ENCODE measurements at regions not wholly inside any gene's neighbourhood (a gene's known extent, or its start where the extent isn't known, plus 50 kb on each side); places are given as distances from the start of the nearest gene placed in this dataset.
"Not testable (repeated sequence)": the region's sequence is repeated elsewhere in the genome, so short reads cannot be mapped to it uniquely, and the experiment has no call there.

GRCh38 chr13:61247149-61247936 lies 168.3 kb downstream of the PCDH20 start:
- in situ Hi-C loops (cut with MboI; ENCODE audit: low pct_unique_long_range_greater_than_20kb, low sequenced_read_pairs), result no loop called here
- no peak for DNase-seq

- in situ Hi-C loops (cut with MboI; ENCODE audit: low pct_unique_long_range_greater_than_20kb, low sequenced_read_pairs), result no loop called here
- DNase-seq, result no peak
Measured at GRCh38 chr13:61246351-61246750, 169.3 kb downstream of the PCDH20 start.

DNA sequence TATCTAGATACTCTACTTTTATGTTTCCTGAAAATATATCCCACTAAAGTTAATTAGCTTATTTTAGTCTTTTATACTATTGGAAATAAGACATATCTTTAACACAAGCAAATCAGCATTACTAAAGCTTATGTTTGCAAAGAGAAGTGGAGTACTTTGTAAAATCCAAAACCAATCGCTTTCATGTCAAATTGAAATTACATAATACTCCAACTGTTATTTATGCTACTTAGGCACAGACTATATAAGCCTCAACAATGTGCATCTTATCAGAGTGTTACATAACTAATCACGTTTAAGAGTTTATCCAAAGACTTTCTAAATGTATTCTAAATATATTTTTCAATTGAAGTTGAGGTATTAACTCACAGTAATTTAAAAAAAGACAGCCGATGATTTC lies 200.0 kb downstream of the PCDH20 start:
- no peak for DNase-seq
- in situ Hi-C loops (cut with MboI; ENCODE audit: low pct_unique_long_range_greater_than_20kb, low sequenced_read_pairs), result no loop called here

DNA sequence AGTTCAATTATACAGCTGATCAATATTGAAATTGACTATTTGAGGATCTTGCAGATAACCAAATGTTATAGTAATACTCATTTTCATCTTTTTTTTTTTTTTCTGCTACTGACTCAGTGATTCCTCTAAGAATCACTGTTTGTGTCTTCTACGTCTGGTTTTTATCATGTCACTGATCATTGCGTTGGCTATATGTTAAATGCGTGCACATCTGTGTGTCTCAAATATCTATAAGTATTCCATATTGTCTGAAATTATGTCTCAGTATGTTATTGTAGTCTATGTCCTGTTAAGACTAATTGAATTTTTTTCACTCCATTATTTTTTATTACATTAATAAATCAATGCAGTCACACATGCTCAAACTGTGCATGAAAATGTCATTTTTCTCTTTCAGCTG lies 200.5 kb downstream of the PCDH20 start:
- in situ Hi-C loops (cut with MboI; ENCODE audit: low pct_unique_long_range_greater_than_20kb, low sequenced_read_pairs), result no loop called here
- DNase-seq, result no peak

- in situ Hi-C loops (cut with MboI; ENCODE audit: low pct_unique_long_range_greater_than_20kb, low sequenced_read_pairs), result no loop called here
- DNase-seq, result no peak
Measured at GRCh38 chr13:61214551-61214950, 201.1 kb downstream of the PCDH20 start.

- DNase-seq; in situ Hi-C loops (cut with MboI; ENCODE audit: low pct_unique_long_range_greater_than_20kb, low sequenced_read_pairs): not testable (repeated sequence)
Measured at GRCh38 chr13:61205898-61206297, 209.8 kb downstream of the PCDH20 start.

GRCh38 chr13:61204025-61204424 lies 211.6 kb downstream of the PCDH20 start:
- in situ Hi-C loops (cut with MboI; ENCODE audit: low pct_unique_long_range_greater_than_20kb, low sequenced_read_pairs), result no loop called here
- DNase-seq, result no peak

DNA sequence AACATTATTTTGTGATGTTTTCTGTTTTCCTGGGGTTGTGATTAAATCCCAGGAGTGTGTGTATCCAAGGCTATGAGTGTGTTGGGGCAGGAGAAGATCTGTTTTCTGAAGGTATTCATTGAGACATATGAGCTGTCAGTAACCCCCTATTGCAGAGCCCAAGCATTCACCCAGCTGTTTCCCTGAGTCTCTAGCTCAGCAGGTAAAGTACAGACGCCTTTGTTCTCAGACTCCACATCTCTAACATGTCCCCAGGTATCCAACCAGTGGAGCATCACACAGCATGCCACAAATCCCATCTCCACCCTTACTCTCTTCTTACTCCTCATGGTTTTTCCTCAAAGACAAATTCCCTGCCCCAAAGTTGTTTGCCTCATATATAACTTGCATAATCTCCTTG lies 213.6 kb downstream of the PCDH20 start:
- no peak for DNase-seq
- in situ Hi-C loops (cut with MboI; ENCODE audit: low pct_unique_long_range_greater_than_20kb, low sequenced_read_pairs), result no loop called here

- in situ Hi-C loops (cut with MboI; ENCODE audit: low pct_unique_long_range_greater_than_20kb, low sequenced_read_pairs), result no loop called here
- no peak for DNase-seq
Measured at GRCh38 chr13:61192826-61193225, 222.8 kb downstream of the PCDH20 start.

DNA sequence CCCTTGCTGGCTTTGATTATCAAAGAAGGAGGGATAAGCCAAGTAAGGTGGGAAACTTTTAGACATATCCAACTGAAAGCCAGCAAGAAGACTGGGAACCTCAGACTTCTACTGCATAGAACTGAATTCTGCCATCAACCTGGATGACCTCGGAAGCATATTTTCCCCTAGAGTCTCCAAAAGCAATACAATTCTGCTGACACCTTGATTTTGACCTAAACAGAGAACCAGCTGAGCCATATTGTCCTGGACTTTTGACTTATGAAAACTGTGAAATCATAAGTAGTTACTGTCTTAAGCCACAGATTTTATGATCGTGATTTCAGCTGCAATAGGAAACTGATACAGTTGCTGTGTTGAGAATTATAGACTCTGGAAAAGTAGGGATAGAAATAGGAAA lies 227.6 kb downstream of the PCDH20 start:
- in situ Hi-C loops (cut with MboI; ENCODE audit: low pct_unique_long_range_greater_than_20kb, low sequenced_read_pairs), result no loop called here
- no peak for DNase-seq

GRCh38 chr13:61187471-61187870 lies 228.2 kb downstream of the PCDH20 start:
- in situ Hi-C loops (cut with MboI; ENCODE audit: low pct_unique_long_range_greater_than_20kb, low sequenced_read_pairs), result no loop called here
- DNase-seq, result no peak

- DNase-seq, result no peak
- in situ Hi-C loops (cut with MboI; ENCODE audit: low pct_unique_long_range_greater_than_20kb, low sequenced_read_pairs), result no loop called here
Measured at GRCh38 chr13:61183670-61184069, 232.0 kb downstream of the PCDH20 start.

DNA sequence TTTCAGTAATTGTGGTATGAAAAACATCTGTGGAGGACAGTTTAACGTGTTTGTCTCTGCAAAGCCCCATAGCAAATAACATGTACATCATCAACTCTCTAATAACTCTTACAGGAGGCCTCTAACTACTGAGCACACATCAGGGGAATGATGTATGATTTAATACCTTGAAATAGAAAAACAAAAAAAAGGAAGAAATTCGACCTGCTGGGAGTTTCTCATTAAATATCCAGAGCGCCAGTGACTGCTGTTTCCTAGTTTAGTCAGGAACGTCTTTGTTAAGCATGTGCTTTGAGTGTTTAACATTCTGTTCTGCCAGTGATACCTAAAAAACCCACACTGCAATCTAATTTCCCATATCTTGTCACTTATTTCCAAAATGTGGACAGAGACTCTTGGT lies 235.4 kb downstream of the PCDH20 start:
- DNase-seq, result no peak
- in situ Hi-C loops (cut with MboI; ENCODE audit: low pct_unique_long_range_greater_than_20kb, low sequenced_read_pairs), result no loop called here

GRCh38 chr13:61179741-61180140 lies 235.9 kb downstream of the PCDH20 start:
- in situ Hi-C loops (cut with MboI; ENCODE audit: low pct_unique_long_range_greater_than_20kb, low sequenced_read_pairs), result no loop called here
- DNase-seq, result no peak

DNA sequence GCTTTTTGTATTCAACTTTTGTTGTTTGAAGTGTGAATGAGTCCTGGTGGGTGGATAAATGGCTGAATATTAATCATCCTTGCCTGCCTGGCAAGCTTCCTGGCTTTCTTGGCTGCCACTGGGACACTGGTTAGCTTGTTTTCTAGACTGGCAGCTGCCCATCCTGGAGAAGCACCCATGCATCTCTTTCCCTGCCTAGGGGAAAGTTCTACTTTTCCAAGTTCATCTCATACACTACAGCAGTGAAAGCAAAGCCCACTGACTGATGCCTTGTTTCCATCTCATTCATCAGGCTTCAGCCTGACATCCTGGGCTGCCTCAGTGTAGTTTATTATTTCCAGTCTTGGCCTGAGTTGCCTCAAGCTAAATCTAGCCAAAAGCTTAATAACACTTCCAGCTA lies 244.8 kb downstream of the PCDH20 start:
- in situ Hi-C loops (cut with MboI; ENCODE audit: low pct_unique_long_range_greater_than_20kb, low sequenced_read_pairs), result no loop called here
- DNase-seq, result no peak

DNA sequence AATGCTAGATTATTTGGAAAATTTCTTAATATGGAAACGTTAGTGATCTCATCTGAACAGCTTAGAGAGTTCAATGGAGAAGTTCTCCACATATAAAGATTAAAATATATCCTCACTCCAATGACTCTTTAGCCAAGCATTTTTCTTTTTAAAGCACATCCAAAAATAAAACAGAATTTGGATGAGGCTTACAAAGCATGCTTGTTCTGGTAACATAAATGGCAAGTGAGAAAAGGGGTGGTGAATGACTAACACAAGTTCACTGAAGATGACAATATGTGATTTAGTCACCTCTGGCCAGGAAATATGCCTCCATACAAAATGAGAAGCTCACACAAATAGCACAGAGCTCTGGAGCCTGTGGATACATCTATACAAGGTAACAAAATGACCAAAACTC lies 253.0 kb downstream of the PCDH20 start:
- in situ Hi-C loops (cut with MboI; ENCODE audit: low pct_unique_long_range_greater_than_20kb, low sequenced_read_pairs), result no loop called here
- DNase-seq, result no peak

DNA sequence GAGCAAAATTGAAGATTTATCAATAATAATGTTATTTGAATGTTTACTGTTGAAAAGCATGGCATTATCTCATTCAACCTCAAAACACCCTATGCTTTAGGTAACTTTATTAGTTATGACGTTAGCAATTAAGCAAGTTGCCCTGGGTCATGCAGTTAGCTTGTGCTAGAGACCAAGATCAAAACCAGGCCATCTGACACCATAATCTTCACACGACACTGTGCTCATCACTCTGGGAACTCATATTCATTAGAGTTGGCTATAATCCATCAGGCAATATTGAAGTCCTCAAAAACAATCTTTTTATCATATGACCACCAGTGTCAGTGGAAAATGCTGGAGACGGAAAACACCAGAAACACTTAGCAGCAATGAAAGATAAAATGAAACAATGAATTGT lies 253.5 kb downstream of the PCDH20 start:
- in situ Hi-C loops (cut with MboI; ENCODE audit: low pct_unique_long_range_greater_than_20kb, low sequenced_read_pairs), result no loop called here
- no peak for DNase-seq

- peak; percentile 9 for DNase-seq
- in situ Hi-C loops (cut with MboI; ENCODE audit: low pct_unique_long_range_greater_than_20kb, low sequenced_read_pairs), result no loop called here
Measured at GRCh38 chr13:61156753-61157152, 258.9 kb downstream of the PCDH20 start.

DNA sequence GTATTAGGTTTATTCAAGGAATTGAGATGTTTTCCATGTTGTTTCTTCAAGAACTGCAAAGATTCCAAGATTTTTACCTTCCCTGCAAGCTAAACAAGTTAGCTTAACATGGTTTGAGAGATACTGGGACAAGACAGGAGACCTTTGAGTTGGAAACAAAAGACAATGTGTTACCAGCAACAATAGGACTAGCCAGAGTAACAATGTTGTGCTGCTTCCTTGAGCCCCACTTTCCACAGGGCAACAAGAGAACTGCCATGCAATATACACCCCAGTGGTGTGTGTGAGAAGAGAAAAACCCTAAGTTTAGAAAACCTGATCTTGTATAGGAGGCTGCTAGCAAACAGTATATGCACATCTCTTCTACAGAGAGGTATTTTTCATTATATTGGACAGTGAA lies 264.6 kb downstream of the PCDH20 start:
- in situ Hi-C loops (cut with MboI; ENCODE audit: low pct_unique_long_range_greater_than_20kb, low sequenced_read_pairs), result no loop called here
- no peak for DNase-seq

DNA sequence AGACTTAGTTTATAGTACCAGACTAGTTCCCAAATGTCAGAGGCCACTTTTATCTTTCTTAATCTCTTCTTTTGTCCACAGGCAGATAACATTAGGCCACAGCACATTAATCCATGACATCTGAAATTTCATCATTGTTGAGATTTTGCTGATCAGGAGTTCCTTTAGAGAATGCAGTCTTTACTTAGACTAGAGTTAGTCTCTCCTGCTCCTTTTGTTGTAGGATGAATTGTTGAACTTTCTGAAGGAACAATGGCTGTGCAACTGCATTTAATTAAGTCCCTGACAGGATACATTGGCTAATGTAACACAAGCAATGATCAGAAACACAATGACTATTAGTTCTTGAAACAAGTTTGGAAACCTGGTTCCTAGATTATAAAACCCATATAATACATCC lies 266.3 kb downstream of the PCDH20 start:
- DNase-seq, result no peak
- in situ Hi-C loops (cut with MboI; ENCODE audit: low pct_unique_long_range_greater_than_20kb, low sequenced_read_pairs), result no loop called here

- DNase-seq, result no peak
- in situ Hi-C loops (cut with MboI; ENCODE audit: low pct_unique_long_range_greater_than_20kb, low sequenced_read_pairs), result no loop called here
Measured at GRCh38 chr13:61148691-61149315, 266.8 kb downstream of the PCDH20 start.
